CD4-positive, alpha-beta T cell treated with Interleukin-6 for 4 hours (primary cell): ENCODE measurements at regions not wholly inside any gene's neighbourhood (a gene's known extent, or its start where the extent isn't known, plus 50 kb on each side); places are given as distances from the start of the nearest gene placed in this dataset.
A peak's percentile ranks its signal among the peaks of the same experiment; 100 is the strongest.

Source experiments
- DNase-seq: peaks from one replicate; pipeline ENCODE4 v3.0.0-alpha.2; 2020; ENCODE audit warnings: mixed read lengths

- no peak for DNase-seq
Observed at GRCh38 chr12:91565246-91565645, 382.6 kb upstream of the DCN start.

DNA sequence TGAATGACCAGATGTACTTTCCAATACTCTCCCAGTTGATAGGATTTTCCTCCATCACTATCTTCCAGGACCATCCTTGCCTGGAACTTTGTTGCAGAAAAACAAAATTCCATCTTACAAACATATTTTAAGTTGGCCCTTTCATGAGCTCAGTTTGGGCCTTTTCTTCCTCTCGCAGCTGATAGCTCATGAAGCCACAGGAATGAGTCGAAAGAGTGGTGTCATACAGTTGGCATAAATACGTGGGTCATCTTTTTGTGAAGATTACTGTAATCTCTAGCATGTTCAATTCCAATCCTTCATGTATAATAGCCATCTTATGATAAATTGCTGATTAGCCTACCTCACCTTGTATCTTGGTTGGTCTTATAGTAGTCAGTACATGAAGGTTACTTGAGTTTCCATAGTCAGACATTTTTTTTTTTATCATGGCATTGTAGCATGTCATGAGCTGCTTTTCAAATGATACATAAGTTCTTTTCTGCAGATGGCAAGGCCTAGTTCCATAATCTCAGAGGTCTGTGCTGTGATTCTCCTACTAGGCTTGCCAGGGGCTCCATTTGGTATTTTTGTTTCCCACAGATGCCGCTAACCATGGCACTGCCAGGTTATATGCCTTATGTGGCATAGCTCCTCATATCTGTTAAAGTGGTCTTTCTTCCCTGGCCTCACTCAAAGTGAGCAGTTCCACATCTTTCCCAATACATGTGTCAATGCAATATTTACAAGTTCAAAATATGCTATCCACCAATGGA lies 380.6 kb upstream of the DCN start:
- DNase-seq: no peak

- DNase-seq: peak; percentile 46
Observed at GRCh38 chr12:91562476-91562875, 379.9 kb upstream of the DCN start.

GRCh38 chr12:91561958-91562325 lies 379.3 kb upstream of the DCN start:
- no peak for DNase-seq

GRCh38 chr12:91561301-91561957 lies 378.8 kb upstream of the DCN start:
- no peak for DNase-seq

GRCh38 chr12:91556909-91557308 lies 374.3 kb upstream of the DCN start:
- DNase-seq: no peak

- DNase-seq: no peak
Observed at GRCh38 chr12:91555436-91556415, 373.1 kb upstream of the DCN start.

- no peak for DNase-seq
Observed at GRCh38 chr12:91551927-91552326, 369.3 kb upstream of the DCN start.

DNA sequence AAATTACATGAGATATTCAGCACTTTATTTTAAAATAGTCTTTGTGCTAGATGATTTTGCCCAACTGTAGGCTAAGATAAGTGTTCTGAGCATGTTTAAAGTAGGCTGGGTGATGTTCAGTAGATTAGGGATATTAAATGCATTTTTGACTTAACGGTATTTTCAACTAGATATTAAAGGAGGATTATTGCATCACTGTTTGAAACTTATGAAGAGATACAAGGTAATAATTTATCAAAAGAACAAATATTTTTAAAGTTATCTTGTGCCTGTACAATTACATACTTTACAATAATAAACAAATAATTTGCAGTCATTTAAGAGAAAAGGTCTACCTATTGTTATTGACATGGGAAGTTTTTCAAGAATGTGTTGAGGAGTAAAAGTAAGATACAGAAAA lies 368.6 kb upstream of the DCN start:
- DNase-seq: no peak

DNA sequence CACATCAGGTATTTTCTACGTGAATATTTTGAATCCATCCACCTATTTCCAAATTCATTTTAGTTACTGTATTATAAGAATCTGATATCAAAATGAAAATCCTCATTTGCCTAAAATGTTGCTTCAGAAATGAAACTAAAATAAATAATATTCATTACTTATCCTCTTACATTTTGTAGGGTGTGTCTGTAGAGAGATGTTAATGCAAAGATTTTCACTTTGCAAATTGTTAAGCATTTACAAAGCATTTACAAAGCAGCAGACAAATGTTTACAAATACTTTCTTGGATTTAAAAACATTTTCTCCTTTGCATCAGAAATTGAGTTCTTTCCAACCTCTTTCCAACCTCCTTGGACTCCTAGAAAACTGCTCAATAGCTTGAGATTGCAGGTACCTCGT lies 360.0 kb upstream of the DCN start:
- no peak for DNase-seq

GRCh38 chr12:91542067-91542466 lies 359.4 kb upstream of the DCN start:
- no peak for DNase-seq

DNA sequence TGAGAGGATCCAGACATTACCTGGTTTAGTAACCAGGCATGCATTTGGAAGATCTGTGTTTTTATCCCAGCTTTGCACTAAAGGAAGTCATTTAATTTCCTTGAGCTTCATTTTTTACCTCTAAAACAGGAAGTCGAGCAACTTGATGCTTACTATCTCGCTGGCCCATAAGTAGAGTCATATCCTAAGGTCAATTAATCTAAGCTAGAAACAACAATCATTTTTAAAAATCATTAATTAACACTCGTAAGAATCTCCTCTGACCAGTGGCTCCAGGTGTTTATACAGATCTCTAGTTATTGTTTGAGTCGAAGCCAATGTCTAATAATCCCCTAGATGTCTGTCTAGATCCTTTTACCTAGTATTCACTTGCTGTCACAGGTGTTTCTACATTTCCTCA lies 355.8 kb upstream of the DCN start:
- no peak for DNase-seq

GRCh38 chr12:91533366-91533765 lies 350.7 kb upstream of the DCN start:
- DNase-seq: no peak

DNA sequence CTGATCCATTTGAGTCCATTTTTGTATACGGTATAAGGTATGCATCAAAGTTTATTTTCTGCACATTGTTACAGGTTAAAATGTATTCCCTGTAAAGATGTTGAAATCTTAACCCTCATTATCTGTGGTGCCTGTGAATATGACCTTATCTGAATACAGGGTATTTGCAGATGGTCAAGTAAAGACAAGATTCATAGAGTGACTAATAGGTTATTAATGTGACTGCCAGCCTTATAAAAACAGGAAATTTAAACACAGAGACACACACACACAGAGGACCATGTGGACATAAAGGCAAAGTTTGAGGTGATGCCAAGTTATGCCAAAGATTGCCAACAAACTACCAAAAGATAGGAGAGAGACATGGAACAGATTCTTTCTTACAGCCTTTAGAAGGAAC lies 347.2 kb upstream of the DCN start:
- no peak for DNase-seq

DNA sequence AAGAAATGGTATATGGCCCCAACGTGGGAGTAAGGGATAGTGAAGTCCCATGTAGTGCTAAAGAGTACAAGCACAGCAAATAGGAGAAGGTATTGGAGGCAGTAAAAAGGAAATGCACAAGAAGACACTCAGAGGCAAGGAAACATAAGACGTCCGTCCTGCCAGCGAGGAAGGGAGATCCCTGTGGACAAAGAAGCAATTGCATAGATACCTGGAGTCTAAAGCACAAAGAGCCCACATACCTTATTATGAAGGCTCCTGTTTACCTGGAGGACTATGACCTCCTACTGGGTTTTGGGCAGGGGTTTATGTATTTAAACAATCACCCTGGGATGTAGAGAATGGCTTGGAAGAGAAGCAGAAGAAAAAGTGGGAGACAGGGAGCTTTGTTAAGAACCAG lies 341.2 kb upstream of the DCN start:
- DNase-seq: no peak

- DNase-seq: no peak
Observed at GRCh38 chr12:91516695-91517047, 334.1 kb upstream of the DCN start.

GRCh38 chr12:91515944-91516694 lies 333.5 kb upstream of the DCN start:
- no peak for DNase-seq

GRCh38 chr12:91513313-91513712 lies 330.7 kb upstream of the DCN start:
- no peak for DNase-seq

GRCh38 chr12:91511795-91512420 lies 329.3 kb upstream of the DCN start:
- no peak for DNase-seq

DNA sequence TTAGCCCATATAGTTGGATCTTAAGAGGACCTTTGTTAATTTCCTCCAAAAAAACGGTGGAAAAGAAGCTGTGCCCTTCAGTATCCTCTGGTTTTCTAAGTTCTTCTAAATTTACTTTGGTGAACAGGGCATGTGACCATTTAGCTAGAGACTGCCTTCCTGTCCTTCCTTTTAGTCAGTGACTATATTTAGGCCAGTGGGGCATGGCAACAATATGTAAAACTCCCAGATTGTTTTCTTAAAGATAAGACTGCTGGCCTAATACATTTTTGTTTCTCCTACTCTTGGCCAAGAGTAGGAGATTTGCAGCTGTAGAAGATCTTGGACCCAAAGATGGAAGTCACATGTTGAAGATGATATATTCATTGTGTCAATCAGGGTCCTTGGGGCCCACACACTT lies 325.1 kb upstream of the DCN start:
- DNase-seq: no peak

GRCh38 chr12:91506452-91506851 lies 323.8 kb upstream of the DCN start:
- no peak for DNase-seq

DNA sequence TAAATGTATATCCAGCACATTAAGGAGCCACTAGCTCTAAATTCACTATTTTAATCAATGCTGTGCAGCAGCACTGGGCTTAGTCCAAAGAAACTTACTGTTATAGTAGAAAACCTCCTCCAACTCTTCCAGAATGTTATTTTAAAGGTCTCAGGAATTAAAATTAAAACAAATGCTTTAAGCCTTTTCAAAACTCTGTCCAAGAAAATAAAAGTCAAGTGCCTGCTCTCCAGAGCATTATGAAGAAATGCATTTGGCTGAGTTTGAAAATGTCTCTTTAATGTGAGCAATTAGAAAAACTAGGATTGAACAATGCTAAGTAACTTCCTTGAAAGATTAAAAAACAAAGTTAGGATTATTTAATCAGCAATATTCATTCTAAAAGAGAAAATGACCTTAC lies 322.4 kb upstream of the DCN start:
- no peak for DNase-seq

- DNase-seq: no peak
Observed at GRCh38 chr12:91502208-91502607, 319.6 kb upstream of the DCN start.
